ENCODE measurements at regions not wholly inside any gene's neighbourhood (a gene's known extent, or its start where the extent isn't known, plus 50 kb on each side); places are given as distances from the start of the nearest gene placed in this dataset.

DNA sequence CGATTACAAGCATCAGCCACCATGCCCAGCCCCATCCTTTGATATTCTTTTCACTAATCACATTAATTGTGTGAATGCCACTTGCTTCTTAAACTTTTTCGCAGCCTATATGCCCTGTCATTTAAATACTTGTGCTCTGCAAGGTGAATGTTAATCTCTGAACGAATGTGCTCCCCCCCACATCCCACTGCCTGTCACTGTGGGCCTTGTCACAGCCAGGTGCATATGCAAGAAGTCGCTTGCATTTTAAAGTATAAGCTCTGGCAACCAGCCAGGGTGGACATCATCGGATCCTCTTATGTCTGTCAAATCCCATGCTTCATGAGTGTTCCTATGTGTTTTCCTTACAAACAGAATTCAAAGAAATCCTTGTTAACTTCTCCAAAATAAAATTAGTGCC lies 304.4 kb downstream of the GALR1 start:
- TF ChIP-seq, protein P1, sequence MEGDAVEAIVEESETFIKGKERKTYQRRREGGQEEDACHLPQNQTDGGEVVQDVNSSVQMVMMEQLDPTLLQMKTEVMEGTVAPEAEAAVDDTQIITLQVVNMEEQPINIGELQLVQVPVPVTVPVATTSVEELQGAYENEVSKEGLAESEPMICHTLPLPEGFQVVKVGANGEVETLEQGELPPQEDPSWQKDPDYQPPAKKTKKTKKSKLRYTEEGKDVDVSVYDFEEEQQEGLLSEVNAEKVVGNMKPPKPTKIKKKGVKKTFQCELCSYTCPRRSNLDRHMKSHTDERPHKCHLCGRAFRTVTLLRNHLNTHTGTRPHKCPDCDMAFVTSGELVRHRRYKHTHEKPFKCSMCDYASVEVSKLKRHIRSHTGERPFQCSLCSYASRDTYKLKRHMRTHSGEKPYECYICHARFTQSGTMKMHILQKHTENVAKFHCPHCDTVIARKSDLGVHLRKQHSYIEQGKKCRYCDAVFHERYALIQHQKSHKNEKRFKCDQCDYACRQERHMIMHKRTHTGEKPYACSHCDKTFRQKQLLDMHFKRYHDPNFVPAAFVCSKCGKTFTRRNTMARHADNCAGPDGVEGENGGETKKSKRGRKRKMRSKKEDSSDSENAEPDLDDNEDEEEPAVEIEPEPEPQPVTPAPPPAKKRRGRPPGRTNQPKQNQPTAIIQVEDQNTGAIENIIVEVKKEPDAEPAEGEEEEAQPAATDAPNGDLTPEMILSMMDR (IDR thresholded peaks at IDR 0.05), result no peak
- TF ChIP-seq POLR2A (IDR thresholded peaks at IDR 0.05), result no peak
